ACC112 (cell line): ENCODE measurements at regions not wholly inside any gene's neighbourhood (a gene's known extent, or its start where the extent isn't known, plus 50 kb on each side); places are given as distances from the start of the nearest gene placed in this dataset.

Source experiments
- H2AFZ ChIP-seq: fragments of 200-600 bp; sonication (generic); one replicate; pipeline ENCODE4 v1.6.0; 2017; ENCODE audit warnings: antibody characterized with exemption, low read length; ENCODE audit not compliant: unreplicated experiment
- H3K27ac ChIP-seq: fragments of 200-600 bp; sonication (generic); 2 replicates; pipeline ENCODE4 v1.5.1; 2014; ENCODE audit warnings: low read depth, mild to moderate bottlenecking, antibody characterized with exemption, low read length, moderate library complexity
- H3K27me3 ChIP-seq: fragments of 200-600 bp; sonication (generic); 2 replicates; pipeline ENCODE4 v1.6.1; 2014; ENCODE audit warnings: mild to moderate bottlenecking, antibody characterized with exemption, low read length, moderate library complexity, mixed read lengths; ENCODE audit not compliant: insufficient read depth
- H3K36me3 ChIP-seq: fragments of 200-600 bp; sonication (generic); 2 replicates; pipeline ENCODE4 v1.6.1; 2016; ENCODE audit warnings: mild to moderate bottlenecking, antibody characterized with exemption, low read length, moderate library complexity, mixed read lengths; ENCODE audit not compliant: insufficient read depth
- H3K4me1 ChIP-seq: fragments of 200-600 bp; sonication (generic); one replicate; pipeline ENCODE4 v1.6.1; 2016; ENCODE audit warnings: low read length, mixed read lengths; ENCODE audit not compliant: insufficient read depth, unreplicated experiment, control insufficient read depth
- H3K4me3 ChIP-seq: fragments of 200-600 bp; sonication (generic); 2 replicates; pipeline ENCODE4 v1.5.1; 2014; ENCODE audit warnings: mild to moderate bottlenecking, low read depth, low read length
- H3K79me2 ChIP-seq: fragments of 200-600 bp; sonication (generic); one replicate; pipeline ENCODE4 v1.6.0; 2016; ENCODE audit warnings: low read length; ENCODE audit not compliant: control insufficient read depth, unreplicated experiment, insufficient read depth

DNA sequence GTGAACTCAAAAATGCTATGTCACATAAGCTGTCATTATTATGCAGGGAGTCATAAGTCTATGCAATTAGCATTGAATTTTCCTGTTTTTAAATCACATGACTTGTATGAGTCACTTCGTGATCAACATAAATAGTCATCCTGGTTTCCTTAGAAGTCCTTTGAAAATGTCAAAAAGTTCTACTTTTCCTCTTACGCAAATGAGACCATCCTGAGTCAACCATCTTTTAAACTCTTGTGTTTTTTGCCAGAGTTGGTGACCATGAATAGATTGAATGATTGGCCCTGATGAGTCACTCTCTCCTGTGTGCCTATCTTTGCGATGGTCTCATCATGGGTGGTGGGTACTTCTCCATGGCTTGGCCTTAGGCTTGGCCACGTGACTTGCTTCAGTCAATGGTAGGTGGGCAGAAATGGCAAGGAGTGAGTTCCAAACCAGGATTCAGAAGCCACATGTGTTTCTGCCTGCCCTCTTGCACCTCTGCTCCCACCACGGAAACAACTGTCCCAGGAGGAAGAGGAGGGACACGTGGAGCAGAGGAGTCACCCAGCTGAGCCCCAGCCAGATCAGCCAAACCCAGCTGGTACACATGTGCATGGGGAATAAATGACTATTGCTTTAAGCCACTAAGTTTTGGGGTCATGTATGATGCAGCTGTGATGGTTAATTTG lies 123.5 kb upstream of the CACNA1A start:
- H2AFZ ChIP-seq = no peak overlapping the region
- H3K27ac ChIP-seq = peak overlapping the region; percentile 70
- no peaks in the 10 kb centered on the region for H3K79me2 ChIP-seq
- H3K27me3 ChIP-seq = no peaks in the 10 kb centered on the region
- no peaks in the 10 kb centered on the region for H3K36me3 ChIP-seq
- H3K4me1 ChIP-seq = peaks cover 15% of the 10 kb centered on the region
- H3K4me3 ChIP-seq = no peak overlapping the region

DNA sequence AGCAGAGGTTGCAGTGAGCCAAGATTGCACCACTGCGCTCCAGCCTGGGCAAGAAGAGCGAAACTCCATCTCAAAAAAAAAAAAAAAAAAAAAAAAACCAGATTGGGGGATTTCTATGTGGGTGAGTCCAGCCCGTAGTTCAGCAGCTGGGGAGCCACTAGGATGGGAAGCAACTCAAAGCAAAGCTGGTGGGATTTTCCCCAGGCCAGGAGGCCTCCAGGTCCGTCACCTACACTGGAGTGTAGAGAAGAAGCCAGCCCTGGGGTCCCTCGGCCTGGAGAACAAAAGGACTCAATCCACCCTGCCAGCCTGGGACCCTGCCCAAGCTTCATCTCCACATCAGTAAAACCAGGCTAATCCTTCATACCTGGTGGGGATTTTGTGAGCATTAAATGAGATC lies 121.3 kb upstream of the CACNA1A start:
- Histone ChIP-seq H3K4me3 (no peak overlapping the region), H3K27ac (no peak overlapping the region), H2AFZ (no peak overlapping the region), H3K79me2 (no peaks in the 10 kb centered on the region), H3K27me3 (peaks cover 4% of the 10 kb centered on the region; the same call in 1 of the 2 replicates), H3K36me3 (no peaks in the 10 kb centered on the region), H3K4me1 (peaks cover 7% of the 10 kb centered on the region)

DNA sequence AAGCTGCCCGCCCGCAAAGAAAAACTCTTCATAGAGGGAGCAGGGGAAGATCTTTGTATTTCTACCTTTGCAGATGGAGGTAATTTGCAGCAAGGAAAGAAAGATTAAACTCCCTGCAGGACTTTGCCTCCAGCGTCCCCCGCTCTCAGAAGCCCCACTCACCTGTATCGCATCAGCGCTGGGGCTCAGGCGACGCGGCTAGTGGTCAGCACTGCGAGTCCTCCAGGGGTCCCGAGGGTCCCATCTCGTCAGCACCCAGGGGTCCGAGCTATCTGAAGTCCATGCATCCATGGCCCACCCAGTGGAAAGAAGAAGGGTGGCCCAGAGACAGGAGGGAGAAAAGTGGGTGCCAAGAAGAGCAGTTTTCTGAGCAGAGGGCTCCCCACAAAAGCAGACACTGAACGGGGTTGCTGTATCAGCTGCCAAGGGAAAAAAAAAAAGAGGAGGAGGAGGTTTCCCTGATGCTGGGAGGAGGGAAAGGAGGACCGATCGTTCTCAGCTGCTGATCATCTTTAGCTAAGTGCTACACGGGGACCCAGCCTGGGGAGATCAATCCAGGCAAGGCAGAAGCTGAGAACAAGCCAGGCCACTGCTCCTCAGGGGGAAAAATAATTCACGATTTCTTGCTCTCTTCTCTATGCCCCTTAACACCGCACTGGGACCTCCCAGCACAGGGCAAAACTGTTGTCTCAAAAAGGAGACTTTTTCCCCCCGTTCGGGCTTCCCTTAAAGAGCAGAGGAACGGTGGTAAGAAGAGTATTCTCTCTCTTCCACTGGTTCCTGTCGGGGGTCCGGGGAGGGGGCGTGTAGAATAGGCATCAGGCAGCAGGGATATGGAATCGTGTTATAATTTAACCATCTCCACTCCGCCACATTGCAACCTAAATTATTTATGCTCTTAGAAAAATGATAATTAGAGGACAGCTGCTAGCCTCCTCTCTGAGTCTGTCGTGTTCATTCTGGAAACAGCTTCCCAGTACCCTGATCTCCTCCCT lies 117.7 kb upstream of the CACNA1A start:
- no peak overlapping the region for H2AFZ ChIP-seq
- H3K4me1 ChIP-seq = no peaks in the 10 kb centered on the region
- H3K36me3 ChIP-seq = no peaks in the 10 kb centered on the region
- peaks cover 4% of the 10 kb centered on the region; the same call in 1 of the 2 replicates for H3K27me3 ChIP-seq
- no peak overlapping the region for H3K4me3 ChIP-seq
- H3K27ac ChIP-seq = no peak overlapping the region
- no peaks in the 10 kb centered on the region for H3K79me2 ChIP-seq

DNA sequence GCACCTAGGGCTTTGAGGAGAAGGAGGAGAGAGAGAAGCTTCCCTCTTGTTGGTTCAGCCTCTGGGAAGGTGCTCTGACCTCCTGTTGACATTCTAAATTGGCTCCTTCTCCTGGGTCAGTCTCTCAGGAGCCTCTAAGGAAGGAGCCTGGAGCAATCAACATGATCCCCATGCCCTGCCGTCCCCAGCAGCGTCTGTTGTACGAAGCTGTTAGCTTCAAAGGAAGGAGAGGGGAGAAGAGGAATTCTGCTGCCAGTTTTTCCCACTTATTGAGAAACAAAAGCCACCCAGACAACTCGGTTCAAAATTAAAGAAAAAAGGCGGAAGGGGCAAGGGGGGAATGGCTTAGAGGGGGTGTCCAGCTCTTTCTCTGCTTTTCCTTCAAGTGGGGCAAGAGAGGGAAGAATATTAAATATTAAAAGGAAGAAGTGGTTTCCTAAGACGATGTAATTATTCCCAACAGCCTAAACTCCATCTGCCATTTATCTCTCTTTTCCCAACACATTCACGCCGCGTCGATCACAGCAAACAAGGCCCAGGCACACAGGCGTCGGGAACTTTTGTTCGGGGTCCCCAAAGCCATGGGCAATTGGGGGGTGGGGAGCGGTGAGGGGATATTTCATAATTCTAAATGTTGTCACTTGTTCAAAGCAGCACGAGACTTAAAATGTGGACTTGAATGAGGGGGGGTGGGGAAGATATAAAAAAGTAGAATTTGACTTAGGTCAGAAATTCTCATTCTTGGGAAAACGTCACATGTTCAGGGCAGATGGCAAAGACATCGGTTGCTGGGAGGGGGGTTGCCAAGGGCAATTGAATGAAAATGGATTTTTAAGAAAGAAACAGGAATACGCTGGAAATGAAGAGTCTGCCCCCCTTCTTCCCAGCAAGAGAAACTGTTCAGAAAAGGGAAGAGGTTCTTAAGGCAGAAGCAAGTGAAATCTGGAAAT lies 116.8 kb upstream of the CACNA1A start:
- Histone ChIP-seq H3K27me3 (peaks cover 10% of the 10 kb centered on the region), H2AFZ (no peak overlapping the region), H3K4me3 (no peak overlapping the region)

DNA sequence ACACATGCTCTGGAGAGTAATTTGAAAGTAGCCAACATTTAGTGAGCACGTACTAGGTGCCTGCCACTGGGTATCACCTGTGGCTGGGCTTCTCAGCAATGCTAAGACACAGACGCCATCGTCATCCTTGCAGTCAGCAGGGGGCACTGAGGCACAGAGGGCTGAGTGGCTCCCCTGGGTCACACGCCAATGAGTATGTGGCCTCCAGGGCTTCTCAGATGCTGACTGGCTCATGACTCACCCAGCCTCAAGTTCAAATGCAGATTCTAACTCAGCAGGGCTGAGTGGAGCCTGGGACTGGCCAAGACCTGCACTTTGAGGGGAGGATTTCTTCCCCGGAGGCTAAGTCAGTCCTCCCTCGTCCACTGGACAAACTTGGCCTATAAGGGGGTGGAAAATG lies 115.1 kb upstream of the CACNA1A start:
- H2AFZ ChIP-seq = no peak overlapping the region
- no peak overlapping the region for H3K4me3 ChIP-seq
- no peaks in the 10 kb centered on the region for H3K36me3 ChIP-seq
- H3K4me1 ChIP-seq = no peaks in the 10 kb centered on the region
- 0 out of 2 replicates have a peak overlapping the region, but pooled peaks have one; percentile 23 for H3K27ac ChIP-seq
- H3K79me2 ChIP-seq = no peaks in the 10 kb centered on the region
- peaks cover 14% of the 10 kb centered on the region for H3K27me3 ChIP-seq

More for the DNA sequence above, 116.8 kb upstream of the CACNA1A start:
- Histone ChIP-seq H3K36me3 (no peaks in the 10 kb centered on the region), H3K4me1 (no peaks in the 10 kb centered on the region), H3K27ac (no peak overlapping the region), H3K79me2 (no peaks in the 10 kb centered on the region)

DNA sequence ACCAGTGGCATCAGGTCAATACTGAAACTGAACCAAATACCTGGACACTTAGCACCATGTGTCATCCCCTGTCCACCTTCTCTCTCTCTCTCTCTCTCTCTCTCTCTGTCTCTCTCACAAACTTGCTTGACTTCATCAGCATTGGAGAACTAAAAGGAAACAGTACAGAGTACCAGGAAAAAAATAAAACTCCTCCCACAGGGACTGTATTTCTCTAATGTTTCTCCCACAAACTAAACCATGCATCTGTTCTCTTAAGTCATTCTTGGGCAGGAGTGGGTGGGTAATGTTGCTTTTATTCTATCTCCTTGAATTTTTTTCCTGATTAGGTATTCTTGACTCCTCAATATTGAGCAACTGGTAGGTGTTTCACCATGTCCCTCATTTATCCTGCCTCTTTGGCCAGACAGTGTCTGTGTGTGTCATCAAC lies 112.9 kb upstream of the CACNA1A start:
- H3K36me3 ChIP-seq = no peaks in the 10 kb centered on the region
- H3K79me2 ChIP-seq = no peaks in the 10 kb centered on the region
- peaks cover 14% of the 10 kb centered on the region for H3K27me3 ChIP-seq
- no peak overlapping the region for H3K4me3 ChIP-seq
- no peak overlapping the region for H3K27ac ChIP-seq
- H2AFZ ChIP-seq = no peak overlapping the region
- no peaks in the 10 kb centered on the region for H3K4me1 ChIP-seq

DNA sequence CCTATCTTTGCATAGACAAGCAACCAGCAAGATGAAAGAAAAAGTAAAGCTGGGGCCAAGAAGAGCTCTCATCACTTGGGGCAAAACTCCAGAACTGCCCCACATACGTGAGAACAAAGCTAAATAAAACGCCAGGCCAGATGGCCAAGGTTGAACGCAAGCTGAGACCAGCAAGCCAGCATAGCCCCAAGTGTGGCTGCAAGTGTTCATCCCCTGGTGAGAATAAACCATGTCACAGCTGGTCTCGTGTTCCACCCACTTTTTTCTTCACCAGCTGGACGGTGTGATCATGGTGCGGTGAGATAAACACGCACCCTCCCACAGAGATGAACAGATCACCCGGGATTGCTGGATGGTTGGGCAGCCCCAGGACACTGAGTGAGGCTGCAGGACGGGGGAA lies 109.6 kb upstream of the CACNA1A start:
- no peak overlapping the region for H3K27ac ChIP-seq
- no peaks in the 10 kb centered on the region for H3K79me2 ChIP-seq
- no peak overlapping the region for H3K4me3 ChIP-seq
- H3K36me3 ChIP-seq = no peaks in the 10 kb centered on the region
- no peaks in the 10 kb centered on the region for H3K4me1 ChIP-seq
- H2AFZ ChIP-seq = no peak overlapping the region
- peaks cover 10% of the 10 kb centered on the region for H3K27me3 ChIP-seq

DNA sequence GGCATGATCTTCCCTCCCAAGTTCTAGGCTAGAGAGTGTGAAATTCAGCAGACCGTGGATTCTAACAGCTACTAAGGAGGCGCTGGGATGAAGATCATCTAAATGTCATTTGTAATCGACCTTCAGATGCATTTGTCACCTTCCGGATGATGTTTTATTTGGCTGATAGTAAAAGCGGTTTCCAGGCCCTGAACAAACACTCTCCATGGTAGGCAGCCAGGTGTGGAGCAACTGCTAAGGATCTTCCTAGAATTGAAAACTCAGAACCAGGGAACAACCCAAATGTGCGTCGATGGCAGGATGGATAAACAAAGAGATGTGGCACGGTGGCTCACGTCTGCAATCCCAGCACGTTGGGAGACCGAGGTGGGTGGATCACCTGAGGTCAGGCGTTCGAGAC lies 107.2 kb upstream of the CACNA1A start:
- Histone ChIP-seq H3K27ac (no peak overlapping the region), H3K36me3 (no peaks in the 10 kb centered on the region), H3K27me3 (peaks cover 8% of the 10 kb centered on the region), H3K4me1 (no peaks in the 10 kb centered on the region), H3K79me2 (no peaks in the 10 kb centered on the region), H2AFZ (no peak overlapping the region), H3K4me3 (no peak overlapping the region)

DNA sequence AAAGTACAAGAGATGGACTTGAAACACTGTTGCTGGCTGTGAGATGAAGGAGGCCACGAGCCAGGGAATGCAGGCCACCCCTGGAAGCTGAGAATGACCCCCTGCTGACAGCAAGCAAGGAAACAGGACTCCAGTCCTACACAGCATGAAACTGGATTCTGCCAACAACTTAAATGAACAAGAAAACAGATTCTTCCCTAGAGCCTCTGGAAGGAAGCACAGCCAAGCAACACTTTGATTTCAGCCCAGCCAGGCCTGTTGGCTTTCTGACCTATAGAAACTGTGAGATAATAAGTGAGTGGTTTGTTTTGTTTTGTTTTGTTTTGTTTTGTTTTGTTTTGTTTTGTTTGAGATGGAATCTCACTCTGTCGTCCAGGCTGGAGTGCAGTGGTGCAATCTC lies 105.3 kb upstream of the CACNA1A start:
- no peaks in the 10 kb centered on the region for H3K27me3 ChIP-seq

DNA sequence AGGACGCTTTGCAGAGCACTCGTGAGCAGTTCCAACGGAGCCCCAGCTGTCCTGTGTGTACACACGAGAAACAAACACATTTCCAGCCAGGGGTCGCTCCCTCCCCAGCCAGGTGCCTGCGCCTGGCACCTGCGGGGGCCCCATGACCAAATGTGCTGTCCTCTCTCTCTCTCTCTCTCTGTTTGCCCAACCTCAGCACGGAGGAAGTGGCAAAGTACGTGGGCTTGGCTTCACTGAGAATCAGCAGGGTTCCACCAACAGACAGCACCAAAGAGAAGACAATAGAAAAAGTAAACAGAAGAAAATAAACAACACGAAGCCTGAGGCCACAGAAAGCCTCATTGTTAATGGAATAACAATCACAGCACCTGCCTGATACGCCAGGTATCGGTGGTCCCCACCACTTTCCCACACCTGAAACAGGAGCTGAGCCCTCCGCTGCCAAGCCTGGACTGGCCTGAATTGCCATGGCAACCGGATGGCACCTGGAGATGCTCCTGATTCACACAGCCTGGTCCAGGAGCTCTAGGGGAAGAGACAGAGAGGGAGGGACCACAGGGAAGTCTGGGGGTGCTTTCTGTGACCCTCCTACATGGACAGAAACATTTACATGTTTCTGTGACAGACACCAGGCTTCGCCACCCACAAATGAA lies 103.9 kb upstream of the CACNA1A start:
- Histone ChIP-seq H3K4me3 (no peak overlapping the region), H3K27me3 (no peaks in the 10 kb centered on the region; the same call in 1 of the 2 replicates), H3K79me2 (no peaks in the 10 kb centered on the region), H3K27ac (no peak overlapping the region), H3K36me3 (no peaks in the 10 kb centered on the region), H2AFZ (no peak overlapping the region), H3K4me1 (no peaks in the 10 kb centered on the region)

More for the DNA sequence above, 105.3 kb upstream of the CACNA1A start:
- Histone ChIP-seq H2AFZ (no peak overlapping the region), H3K27ac (no peak overlapping the region), H3K4me1 (no peaks in the 10 kb centered on the region), H3K36me3 (no peaks in the 10 kb centered on the region), H3K79me2 (no peaks in the 10 kb centered on the region), H3K4me3 (no peak overlapping the region)
